HL-60 (cell line): ENCODE measurements at regions not wholly inside any gene's neighbourhood (a gene's known extent, or its start where the extent isn't known, plus 50 kb on each side); places are given as distances from the start of the nearest gene placed in this dataset.

Experiments used
- CTCF ChIP-seq: IDR thresholded peaks from one replicate; pipeline ENCODE4 v1.5.1; 2011; ENCODE audit warnings: low read length, control low read depth, inconsistent platforms; ENCODE audit not compliant: insufficient read depth
- GABPA ChIP-seq: IDR thresholded peaks from 2 replicates; pipeline ENCODE4 v1.6.1; 2012; ENCODE audit warnings: low read depth
- POLR2AphosphoS5 ChIP-seq: IDR thresholded peaks from 2 replicates; pipeline ENCODE4 v1.6.1; 2012; ENCODE audit warnings: low read depth
- REST ChIP-seq: IDR thresholded peaks from 2 replicates; pipeline ENCODE4 v1.6.1; 2012; ENCODE audit warnings: low read depth; ENCODE audit not compliant: insufficient replicate concordance

- TF ChIP-seq CTCF: no peak
- no peak for TF ChIP-seq POLR2AphosphoS5
- TF ChIP-seq REST: no peak
- TF ChIP-seq GABPA: no peak
Observed at GRCh38 chr10:58014436-58014835, 253.3 kb downstream of the IPMK start.
